ENCODE measurements at regions not wholly inside any gene's neighbourhood (a gene's known extent, or its start where the extent isn't known, plus 50 kb on each side); places are given as distances from the start of the nearest gene placed in this dataset.

DNA sequence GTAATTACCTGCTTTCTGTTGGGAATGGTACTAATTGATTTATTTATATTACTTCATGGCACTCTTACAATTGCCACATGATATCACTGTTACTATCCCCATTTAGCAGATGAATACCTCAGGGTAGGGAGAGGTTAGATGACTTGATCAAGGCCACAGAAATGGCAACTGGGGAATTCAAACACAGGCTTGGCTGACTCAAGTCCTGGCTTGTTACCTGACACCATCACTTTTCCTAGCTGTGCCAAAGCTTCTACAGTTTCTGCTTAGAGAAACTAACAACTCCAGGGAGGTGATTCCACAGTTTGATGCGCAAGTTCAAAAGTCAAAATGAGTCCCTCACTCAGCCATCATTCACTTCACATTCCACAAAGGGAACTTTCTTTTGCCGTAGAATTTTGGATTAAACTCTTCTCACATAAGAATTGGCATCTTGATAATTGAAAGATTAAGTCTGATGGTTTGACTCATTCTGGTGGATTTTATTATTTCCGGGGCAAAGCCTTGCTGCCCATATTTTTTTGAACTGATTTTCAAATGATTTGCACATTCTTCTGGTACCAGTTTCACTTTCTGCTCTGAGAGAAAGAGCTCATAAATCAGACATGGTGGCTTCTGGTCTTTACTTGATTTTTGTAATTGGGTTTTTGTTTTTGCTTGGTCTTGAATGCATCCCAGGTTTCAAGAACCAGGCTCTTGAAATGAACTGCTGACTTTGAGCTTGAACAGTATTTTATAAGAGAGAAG, 656.8 kb downstream of the BCL11A start:
- no peak for FAIRE-seq
- no peak for DNase-seq (ENCODE audit: insufficient read length, low spot score)
- TF ChIP-seq, protein P1, sequence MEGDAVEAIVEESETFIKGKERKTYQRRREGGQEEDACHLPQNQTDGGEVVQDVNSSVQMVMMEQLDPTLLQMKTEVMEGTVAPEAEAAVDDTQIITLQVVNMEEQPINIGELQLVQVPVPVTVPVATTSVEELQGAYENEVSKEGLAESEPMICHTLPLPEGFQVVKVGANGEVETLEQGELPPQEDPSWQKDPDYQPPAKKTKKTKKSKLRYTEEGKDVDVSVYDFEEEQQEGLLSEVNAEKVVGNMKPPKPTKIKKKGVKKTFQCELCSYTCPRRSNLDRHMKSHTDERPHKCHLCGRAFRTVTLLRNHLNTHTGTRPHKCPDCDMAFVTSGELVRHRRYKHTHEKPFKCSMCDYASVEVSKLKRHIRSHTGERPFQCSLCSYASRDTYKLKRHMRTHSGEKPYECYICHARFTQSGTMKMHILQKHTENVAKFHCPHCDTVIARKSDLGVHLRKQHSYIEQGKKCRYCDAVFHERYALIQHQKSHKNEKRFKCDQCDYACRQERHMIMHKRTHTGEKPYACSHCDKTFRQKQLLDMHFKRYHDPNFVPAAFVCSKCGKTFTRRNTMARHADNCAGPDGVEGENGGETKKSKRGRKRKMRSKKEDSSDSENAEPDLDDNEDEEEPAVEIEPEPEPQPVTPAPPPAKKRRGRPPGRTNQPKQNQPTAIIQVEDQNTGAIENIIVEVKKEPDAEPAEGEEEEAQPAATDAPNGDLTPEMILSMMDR (IDR thresholded peaks at IDR 0.05; ENCODE audit: insufficient read depth, missing control alignments): no peak

DNA sequence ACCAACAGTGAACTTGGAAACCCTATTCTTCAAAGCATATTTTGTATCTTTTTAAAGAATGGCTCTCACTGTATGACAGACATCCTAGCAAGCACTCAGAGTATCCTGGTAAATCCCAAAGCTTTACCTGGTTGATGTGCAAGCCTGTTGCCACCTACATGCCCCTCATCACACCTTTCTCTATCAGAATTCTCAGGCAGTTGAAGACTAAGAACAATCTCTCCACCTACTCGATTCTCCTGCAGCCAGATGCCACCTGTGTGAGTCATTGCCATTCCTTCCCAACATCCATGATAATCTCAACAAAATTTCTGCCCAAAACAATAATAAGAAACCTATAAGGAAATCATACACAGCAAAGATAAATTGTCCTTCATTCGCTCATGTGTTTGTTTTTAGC, 659.8 kb downstream of the BCL11A start:
- FAIRE-seq (no peak), DNase-seq (ENCODE audit: insufficient read length, low spot score) (no peak)
- TF ChIP-seq, protein P1 (IDR thresholded peaks at IDR 0.05; ENCODE audit: insufficient read depth, missing control alignments): no peak

DNA sequence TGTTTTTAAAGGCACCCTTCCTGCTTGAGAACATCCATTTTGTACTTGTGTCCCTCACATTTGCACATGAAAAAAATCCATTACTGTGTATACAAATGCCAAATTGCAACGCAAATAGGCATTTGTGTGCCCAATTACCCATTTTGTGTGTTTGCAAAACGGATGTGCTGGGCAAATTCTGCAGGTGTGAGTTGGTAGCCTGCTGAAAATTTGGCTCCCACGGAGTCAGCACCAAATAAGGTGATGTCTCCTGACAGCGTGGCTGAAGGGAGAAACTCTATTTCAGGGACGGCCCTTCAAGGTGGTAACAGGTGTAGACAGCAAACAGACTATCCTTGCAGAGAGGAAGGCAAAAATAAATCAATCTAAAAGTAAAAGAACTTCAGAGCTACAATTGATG, 661.1 kb downstream of the BCL11A start:
- DNase-seq (ENCODE audit: insufficient read length, low spot score) (no peak), FAIRE-seq (no peak)
- TF ChIP-seq, protein P1 (IDR thresholded peaks at IDR 0.05; ENCODE audit: insufficient read depth, missing control alignments): no peak

DNA sequence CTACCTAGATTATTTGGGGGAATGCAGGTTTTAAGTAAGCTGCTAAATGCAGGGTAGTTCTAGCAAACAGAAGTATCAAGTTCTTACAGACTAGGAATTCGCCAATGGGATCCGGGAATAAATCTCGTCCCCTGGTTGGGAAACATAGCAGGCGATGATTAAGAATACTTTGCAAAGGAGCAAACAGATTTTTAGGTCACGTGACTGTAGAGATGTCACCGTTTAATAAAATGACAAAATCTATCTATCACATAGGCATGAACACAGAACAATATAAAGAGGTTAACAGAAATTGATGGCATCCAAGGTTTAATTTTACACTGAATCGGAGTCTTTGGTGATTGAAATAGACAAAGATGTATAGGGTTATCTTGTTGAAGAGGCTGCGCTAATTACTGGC, 664.1 kb downstream of the BCL11A start:
- TF ChIP-seq, protein P1 (IDR thresholded peaks at IDR 0.05; ENCODE audit: insufficient read depth, missing control alignments): no peak
- FAIRE-seq: no peak
- no peak for DNase-seq (ENCODE audit: insufficient read length, low spot score)

DNA sequence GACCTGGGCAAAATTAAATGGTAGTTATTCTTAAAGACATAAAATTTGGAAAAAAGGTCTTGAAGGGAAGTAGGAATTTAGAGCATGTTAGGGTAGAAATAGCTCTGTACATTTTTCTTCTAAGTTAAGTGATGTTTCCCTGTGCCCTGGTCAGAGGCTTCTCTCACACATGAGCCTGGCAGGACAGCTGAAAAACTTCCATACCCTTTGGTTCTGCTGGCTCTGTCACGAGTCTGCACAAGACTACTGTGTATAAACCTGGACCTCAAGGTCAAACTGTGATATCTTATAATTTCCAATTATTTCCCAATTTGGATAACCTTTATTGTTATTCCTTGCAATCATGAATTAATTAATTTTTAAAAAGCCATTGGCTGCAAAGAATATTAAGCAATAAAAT, 664.7 kb downstream of the BCL11A start:
- TF ChIP-seq, protein P1 (IDR thresholded peaks at IDR 0.05; ENCODE audit: insufficient read depth, missing control alignments): no peak
- DNase-seq (ENCODE audit: insufficient read length, low spot score) (no peak), FAIRE-seq (no peak)

DNA sequence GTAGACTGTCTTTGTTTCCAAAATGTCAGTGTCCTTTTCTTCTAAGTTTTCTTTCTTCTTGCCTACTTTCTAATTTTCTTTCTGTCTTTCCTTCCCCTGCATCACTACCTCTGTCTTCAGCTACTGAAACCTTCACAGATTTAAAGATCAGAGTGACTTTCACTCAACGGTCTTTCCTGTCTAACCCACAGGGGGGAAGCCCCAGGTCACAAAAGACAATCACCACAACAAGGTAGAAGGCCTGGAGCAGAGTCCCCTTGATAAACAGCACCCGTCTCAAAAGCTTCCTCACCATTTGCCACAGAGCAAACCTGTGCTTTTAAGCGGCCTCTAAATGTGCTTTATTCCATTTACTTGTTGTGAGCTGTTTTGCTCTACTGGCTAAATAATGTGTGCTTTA, 665.4 kb downstream of the BCL11A start:
- TF ChIP-seq, protein P1 (IDR thresholded peaks at IDR 0.05; ENCODE audit: insufficient read depth, missing control alignments): no peak
- no peak for FAIRE-seq

DNA sequence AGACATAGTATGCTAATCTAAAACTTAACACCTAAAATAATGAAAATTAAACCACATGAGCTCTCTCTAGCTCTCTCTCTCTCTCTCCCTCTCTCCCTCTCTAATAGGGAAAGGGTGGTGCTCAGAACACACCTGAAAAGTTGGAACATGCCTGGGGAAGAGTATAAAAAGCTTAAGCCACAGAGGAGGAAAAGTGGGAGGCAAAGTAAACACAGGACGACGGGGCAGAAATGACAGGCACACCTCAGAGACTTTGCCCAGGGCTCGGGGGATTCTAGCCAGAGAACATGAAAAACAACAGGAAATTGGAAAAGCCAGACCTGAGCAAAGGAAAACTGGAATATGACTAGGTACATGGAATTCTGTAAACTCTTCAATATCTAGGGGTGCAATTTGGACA, 666.1 kb downstream of the BCL11A start:
- DNase-seq (ENCODE audit: insufficient read length, low spot score) (no peak), FAIRE-seq (no peak)
- TF ChIP-seq, protein P1 (IDR thresholded peaks at IDR 0.05; ENCODE audit: insufficient read depth, missing control alignments): no peak

More for the DNA sequence above, 665.4 kb downstream of the BCL11A start:
- no peak for DNase-seq (ENCODE audit: insufficient read length, low spot score)
